Astrocyte of the cerebellum (primary cell): ENCODE measurements at regions not wholly inside any gene's neighbourhood (a gene's known extent, or its start where the extent isn't known, plus 50 kb on each side); places are given as distances from the start of the nearest gene placed in this dataset.
"Not testable (repeated sequence)": the region's sequence is repeated elsewhere in the genome, so short reads cannot be mapped to it uniquely, and the experiment has no call there.

Experiments used
- DNase-seq: peaks from one replicate; pipeline ENCODE4 v3.0.0-alpha.2; 2011; ENCODE audit warnings: low read depth
- H3K4me3 ChIP-seq: 2 replicates; pipeline ENCODE4 v1.5.1; 2011; ENCODE audit warnings: mild to moderate bottlenecking, low read depth, low read length, moderate library complexity
- in situ Hi-C: cut with HindIII; loops from 2 replicates; pipeline ENCODE4 v1.10.0; 2017; ENCODE audit warnings: low sequenced_read_pairs
- TF ChIP-seq, protein P1 (sequence below): IDR thresholded peaks from 2 replicates; pipeline ENCODE4 v1.5.1; 2012; ENCODE audit warnings: low read length, low read depth, moderate library complexity, mild to moderate bottlenecking; ENCODE audit errors: missing control alignments

- in situ Hi-C loops: no loop called here
- TF ChIP-seq, protein P1, sequence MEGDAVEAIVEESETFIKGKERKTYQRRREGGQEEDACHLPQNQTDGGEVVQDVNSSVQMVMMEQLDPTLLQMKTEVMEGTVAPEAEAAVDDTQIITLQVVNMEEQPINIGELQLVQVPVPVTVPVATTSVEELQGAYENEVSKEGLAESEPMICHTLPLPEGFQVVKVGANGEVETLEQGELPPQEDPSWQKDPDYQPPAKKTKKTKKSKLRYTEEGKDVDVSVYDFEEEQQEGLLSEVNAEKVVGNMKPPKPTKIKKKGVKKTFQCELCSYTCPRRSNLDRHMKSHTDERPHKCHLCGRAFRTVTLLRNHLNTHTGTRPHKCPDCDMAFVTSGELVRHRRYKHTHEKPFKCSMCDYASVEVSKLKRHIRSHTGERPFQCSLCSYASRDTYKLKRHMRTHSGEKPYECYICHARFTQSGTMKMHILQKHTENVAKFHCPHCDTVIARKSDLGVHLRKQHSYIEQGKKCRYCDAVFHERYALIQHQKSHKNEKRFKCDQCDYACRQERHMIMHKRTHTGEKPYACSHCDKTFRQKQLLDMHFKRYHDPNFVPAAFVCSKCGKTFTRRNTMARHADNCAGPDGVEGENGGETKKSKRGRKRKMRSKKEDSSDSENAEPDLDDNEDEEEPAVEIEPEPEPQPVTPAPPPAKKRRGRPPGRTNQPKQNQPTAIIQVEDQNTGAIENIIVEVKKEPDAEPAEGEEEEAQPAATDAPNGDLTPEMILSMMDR: no peak
- no peak overlapping the region for H3K4me3 ChIP-seq
- DNase-seq: no peak
Observed at GRCh38 chr10:124198125-124198501, 104.7 kb upstream of the CHST15 start.

DNA sequence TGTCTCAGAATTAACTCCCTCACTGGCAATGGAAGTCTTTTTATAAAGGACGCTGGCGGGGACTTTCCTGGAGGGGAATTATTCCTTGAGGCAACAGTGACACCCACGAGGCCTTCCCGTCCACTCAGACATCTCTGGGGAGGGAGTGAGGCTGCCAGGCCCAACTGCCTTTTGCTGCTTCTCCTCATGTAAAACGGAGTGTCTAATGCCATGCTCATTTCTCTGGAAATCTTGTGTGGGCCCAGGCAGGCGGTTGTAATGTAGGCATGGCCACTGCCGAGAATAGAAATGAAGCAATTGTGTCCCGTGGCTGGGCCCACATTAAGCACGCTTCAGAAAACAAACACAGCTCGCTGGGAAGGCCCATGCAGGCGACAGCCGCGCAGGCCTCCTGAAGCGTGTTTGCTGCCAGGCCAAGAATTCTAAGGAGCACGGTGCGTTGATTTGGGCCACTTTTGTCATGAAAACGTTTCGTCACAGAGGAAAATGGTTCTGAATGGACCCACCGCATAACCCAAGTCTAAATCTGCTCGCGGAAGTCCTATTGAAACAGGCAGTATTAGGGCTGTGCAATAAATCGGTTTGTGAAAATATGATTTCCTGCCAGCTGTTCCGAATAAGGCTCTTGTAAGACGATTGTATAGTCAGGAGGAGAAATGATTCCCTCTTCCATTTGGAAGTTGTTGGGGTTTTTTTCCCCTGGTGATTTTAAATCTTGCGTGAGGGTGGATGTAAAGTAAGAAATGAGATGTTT is 104.2 kb upstream of the CHST15 start:
- TF ChIP-seq, protein P1: no peak
- in situ Hi-C loops: no loop called here
- no peak overlapping the region for H3K4me3 ChIP-seq
- no peak for DNase-seq

DNA sequence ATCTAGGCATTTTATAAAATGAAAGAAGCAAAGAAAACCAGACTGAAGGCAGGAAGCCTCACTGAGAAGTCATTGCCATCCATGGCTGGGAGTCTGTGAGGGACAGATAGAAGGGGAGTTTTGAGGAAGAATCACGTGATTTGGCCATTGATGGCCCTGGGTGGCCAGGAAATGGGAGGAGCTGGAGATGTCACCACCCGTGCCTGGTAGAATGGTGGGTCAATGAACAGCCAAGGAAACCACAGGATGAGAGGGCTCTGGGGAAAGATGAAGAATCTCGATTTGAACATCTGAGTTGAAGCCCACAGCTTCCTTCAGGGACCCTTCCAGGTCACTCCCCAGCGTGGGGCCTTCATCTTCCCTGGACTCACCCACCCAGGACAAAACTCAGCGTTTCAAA is 103.3 kb upstream of the CHST15 start:
- no peak overlapping the region for H3K4me3 ChIP-seq
- in situ Hi-C loops: no loop called here
- no peak for DNase-seq
- TF ChIP-seq, protein P1: no peak

GRCh38 chr10:124194199-124194824 is 100.9 kb upstream of the CHST15 start:
- H3K4me3 ChIP-seq: no peak overlapping the region
- DNase-seq: no peak
- in situ Hi-C loops: no loop called here
- TF ChIP-seq, protein P1: no peak

DNA sequence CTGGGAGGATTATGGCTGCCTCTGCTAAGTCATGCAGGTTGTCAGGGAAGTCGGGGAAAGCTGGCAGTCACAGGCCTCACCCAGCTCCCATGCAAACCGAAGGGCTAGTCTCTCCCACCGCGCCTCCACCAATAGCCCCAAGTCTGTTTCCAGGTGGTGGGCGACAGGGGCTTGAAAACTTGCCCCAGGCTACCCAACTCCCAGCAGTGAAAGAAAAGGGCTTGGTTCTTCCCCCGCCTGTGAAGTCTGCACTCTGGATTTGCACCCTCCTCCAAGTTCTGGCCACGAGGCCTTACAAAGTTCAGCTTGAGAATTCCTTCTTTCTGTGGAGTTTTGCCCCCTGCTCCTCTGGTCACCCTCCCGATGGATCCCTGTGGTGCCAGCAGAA is 99.9 kb upstream of the CHST15 start:
- DNase-seq: no peak
- no peak overlapping the region for H3K4me3 ChIP-seq
- in situ Hi-C loops: no loop called here
- TF ChIP-seq, protein P1: no peak

- in situ Hi-C loops, DNase-seq, H3K4me3 ChIP-seq: not testable (repeated sequence)
Observed at GRCh38 chr10:124192664-124193308, 99.4 kb upstream of the CHST15 start.

DNA sequence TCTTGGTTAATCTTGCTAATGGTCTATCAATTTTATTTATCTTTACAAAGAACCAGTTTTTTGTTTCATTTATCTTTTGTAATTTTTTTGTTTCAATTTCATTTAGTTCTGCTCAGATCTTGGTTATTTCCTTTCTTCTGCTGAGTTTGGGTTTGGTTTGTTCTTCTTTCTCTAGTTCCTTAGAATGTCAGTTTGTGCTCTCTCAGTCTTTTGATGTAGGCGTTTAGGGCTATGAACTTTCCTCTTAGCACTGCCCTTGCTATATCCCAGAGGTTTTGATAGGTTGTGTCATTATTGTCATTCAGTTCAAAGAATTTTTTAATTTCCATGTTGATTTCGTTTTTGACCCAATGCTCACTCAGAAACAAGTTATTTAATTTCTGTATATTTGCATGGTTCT is 97.1 kb upstream of the CHST15 start:
- H3K4me3 ChIP-seq, in situ Hi-C loops, DNase-seq: not testable (repeated sequence)
